NCI-H446 (cell line): ENCODE measurements at regions not wholly inside any gene's neighbourhood (a gene's known extent, or its start where the extent isn't known, plus 50 kb on each side); places are given as distances from the start of the nearest gene placed in this dataset.

ENCODE experiments used
- DNase-seq, 2 experiments: peaks; one replicate each; lab custom pipeline; 2025; lab: John Stamatoyannopoulos, UW

GRCh38 chr15:39281094-39281493, 299.8 kb upstream of the THBS1 start:
- no peak for DNase-seq

GRCh38 chr15:39282663-39283208, 298.1 kb upstream of the THBS1 start:
- no peak for DNase-seq

- DNase-seq = no peak
Measured at GRCh38 chr15:39283531-39283930, 297.3 kb upstream of the THBS1 start.

GRCh38 chr15:39285071-39285470, 295.8 kb upstream of the THBS1 start:
- no peak for DNase-seq

DNA sequence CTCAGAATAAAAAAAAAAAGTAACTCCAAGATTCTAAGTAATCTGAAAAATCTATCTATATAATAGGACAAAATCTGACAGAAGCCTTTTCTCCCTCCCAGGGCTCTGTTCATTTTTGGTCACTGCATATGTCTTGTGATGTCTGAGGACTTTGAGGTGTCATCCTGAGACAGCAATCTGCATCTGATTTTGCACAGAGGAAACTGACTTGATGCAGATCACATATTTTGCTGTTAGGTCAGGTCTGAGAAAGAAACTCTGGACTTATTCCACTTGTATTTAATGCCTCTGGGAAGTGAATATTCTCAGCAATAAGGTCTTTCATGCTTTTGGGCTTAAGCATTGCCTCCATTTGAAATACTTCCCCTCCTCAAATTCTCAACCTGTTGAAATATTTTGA, 295.2 kb upstream of the THBS1 start:
- no peak for DNase-seq

DNA sequence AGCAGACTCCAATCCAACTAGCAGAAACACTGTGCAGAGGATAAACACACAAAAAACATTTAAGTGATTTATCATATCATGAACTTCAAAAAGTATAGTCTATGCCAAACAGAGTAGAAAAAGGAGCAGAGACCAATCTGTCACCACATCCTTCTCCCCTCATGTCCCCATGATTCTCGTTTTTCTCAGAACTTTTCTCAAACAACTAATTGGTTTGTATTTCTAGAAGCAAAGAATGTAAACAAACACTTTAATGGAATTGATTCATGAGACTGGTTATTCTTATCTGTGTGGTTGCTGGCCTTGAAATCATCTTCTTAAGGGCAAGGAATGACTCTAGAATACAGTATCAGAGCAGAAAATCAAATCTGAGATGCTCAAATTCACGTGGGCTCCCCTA, 294.2 kb upstream of the THBS1 start:
- DNase-seq = no peak

- DNase-seq = no peak
Measured at GRCh38 chr15:39287322-39288195, 293.3 kb upstream of the THBS1 start.

- DNase-seq = no peak
Measured at GRCh38 chr15:39290711-39291435, 290.0 kb upstream of the THBS1 start.

- no peak for DNase-seq
Measured at GRCh38 chr15:39291690-39292089, 289.2 kb upstream of the THBS1 start.

DNA sequence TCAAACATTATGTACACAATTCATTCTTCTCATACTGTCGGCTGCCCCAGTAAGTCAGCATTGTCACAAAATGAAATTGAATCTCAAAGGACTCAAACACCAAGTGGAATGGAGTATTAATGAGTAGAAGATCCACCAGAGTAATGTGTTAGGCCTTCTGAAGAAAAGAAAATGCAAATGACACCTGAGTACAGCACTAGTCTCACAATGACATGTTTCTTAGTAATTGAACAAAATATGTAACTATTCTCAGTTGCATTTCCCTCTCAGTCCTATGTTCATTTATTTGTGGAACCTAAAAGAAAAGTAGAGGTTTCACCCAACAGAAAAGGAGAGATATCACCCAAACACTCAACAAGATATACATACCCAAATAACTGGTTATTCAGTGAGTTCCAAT, 283.9 kb upstream of the THBS1 start:
- no peak for DNase-seq

- DNase-seq = no peak
Measured at GRCh38 chr15:39298271-39298962, 282.5 kb upstream of the THBS1 start.

- DNase-seq = no peak
Measured at GRCh38 chr15:39299486-39300267, 281.2 kb upstream of the THBS1 start.

- no peak for DNase-seq
Measured at GRCh38 chr15:39300451-39301153, 280.3 kb upstream of the THBS1 start.

DNA sequence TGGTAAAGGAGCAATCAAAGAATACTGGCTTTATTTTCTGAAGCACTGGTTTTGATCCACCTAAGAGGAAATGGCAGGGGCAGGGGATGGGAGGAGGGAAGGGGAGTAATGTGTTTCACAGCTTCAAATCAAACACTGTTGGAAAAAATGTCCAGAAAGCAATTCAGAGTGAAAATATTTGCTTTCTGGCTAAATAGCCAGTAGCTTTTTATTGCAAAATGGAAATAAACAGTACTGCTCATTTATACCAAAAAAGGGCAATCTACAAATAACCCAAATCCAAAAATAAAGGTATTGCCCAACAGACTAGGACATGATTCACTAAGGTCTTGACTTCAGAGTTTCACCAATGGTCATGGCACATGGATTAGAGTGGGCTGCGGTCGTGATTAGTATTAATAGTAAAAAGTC, 279.3 kb upstream of the THBS1 start:
- no peak for DNase-seq

- no peak for DNase-seq
Measured at GRCh38 chr15:39302936-39303335, 277.9 kb upstream of the THBS1 start.

- DNase-seq = no peak
Measured at GRCh38 chr15:39304201-39304841, 276.6 kb upstream of the THBS1 start.

DNA sequence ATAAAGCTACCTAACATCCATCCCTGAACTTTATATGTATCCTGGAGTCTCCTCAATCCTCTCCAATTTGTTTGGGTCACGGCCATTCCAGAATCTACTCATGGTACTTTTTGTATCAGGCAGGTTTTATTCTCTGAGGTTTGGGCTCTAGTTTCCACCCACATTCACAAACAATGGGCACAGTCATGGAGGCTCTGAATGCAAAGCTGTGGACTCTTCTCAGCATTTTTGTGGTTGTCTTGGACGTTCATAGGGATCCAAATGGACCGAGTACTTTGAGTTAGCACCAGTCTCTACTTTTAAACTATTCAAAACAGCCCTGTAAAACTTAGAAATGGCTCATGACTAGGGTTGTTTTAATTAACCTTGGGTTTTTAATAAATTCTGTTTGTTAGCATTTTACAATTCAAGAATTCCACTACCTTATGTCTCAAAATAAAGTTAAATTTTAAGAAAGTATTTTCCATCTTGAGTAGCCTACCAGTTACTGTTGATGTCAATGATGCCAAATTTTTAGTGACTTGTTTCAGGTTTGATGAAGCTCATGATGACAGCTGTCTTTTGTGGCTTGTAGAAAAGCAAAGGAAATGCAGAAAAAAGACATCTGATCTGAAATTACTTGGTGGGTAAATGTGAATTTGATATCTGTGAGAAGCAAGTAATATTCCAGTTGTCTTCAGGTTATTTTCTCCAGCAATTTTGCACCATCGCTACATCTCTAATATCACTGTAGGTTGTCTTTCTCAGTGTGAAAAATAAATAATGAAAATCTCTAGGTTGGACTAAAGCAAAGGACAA, 275.7 kb upstream of the THBS1 start:
- no peak for DNase-seq

DNA sequence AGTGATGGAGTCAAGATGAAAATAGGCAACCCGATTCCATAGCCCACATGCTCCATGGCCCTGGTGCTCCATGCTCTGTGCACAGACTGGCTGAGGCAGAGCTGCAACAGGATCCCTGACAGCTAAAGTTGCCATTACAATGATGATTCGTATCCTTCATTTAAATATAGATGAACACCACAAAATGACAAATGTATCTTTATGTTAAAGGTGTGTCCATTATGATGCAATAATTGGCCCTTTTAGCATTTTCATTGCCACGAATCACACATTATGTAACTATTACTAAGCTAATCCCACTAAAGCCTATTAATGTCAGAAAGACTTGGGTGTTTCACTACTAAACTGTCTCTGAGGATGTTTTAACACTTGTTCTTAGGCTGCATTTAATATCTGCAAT, 270.2 kb upstream of the THBS1 start:
- no peak for DNase-seq

GRCh38 chr15:39312984-39313383, 267.9 kb upstream of the THBS1 start:
- peak in 1 of 2 experiments; percentile 4 for DNase-seq

DNA sequence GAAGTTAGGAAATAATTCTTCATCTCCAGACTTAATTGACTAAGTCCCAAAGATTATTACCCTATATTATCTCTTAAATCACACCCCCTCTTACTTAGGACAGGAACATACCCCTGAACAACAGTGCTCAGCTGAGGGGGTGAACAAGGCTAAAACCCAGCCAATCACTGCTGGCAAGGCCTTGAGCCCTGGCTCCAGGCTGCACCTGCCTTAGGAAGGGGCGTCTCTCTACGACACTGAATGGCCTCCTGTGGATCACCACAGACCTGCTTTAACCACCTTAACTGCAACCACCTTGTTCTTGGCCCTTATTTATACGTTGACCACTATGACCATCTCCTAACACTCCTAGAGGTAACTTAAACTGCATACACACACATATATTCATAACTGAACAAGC, 267.4 kb upstream of the THBS1 start:
- DNase-seq = no peak
